Erythroblast (primary cell): ENCODE measurements at regions not wholly inside any gene's neighbourhood (a gene's known extent, or its start where the extent isn't known, plus 50 kb on each side); places are given as distances from the start of the nearest gene placed in this dataset.

Experiments
- DNase-seq, 2 experiments: peaks; one replicate each; lab custom pipeline; 2025; lab: John Stamatoyannopoulos, UW
- GATA1 ChIP-seq: IDR thresholded peaks from 2 replicates; pipeline ENCODE4 v1.6.1; 2011; ENCODE audit warnings: low read depth, mild to moderate bottlenecking, control low read depth, low read length, moderate library complexity
- POLR2A ChIP-seq: IDR thresholded peaks from 2 replicates; pipeline ENCODE4 v1.6.1; 2011; ENCODE audit warnings: mild to moderate bottlenecking, low read length

DNA sequence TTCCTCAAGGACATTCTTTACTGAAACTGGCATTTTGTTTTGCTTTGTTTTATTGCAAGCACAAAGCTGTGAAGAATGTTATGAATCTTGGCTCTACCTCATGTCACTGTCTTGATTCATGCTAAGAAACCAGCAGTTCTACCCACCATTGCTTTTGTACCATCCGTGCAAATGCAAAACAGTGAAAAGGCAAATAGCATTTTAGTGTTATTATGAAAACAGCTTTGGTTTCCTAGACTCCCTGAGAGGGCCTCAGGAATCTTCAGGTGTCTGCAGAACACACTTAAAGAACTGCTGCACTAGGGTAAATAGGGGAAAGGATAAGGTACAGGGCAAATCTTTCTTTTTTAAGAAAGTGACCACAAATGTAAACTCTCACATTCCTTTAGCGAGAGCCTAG lies 318.9 kb downstream of the AHR start:
- no peak for DNase-seq
- no peak for TF ChIP-seq POLR2A
- no peak for TF ChIP-seq GATA1

DNA sequence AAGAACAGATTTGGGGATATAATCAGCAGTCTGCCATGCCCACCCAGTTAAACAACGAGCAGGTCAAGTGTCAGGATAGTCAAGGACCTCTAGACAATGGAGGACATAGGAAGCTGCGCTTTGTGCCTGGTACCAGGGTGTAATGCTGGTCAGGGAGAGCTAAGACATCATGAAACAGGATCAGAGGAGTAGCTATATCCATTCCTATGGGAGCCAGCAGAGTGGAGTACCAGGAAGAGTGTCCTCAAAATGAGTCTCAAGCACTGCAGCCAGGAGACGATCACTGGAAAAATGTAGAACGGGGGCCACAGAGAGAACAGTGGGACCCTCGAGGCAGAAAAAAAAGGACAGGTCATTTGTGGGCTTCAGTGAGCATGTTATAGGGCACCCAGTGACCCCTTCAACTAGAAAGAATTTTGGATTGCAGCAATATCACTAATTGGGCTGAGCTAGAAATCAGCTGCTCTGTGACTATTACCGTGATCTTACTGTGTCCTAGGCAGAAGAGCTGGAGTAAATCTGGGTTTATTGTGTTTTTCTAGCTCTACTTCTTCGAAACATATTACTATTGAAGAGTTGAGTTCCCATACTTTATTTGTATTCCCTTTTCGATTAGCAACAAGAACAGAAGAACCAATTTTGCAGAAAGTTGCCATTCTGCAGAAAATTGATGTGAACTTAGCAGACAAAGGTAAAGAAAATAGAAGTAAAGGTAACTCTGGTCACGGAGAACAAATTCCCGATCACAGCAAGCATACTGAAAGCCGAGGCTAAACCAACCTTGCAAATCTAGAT lies 319.6 kb downstream of the AHR start:
- no peak for DNase-seq

DNA sequence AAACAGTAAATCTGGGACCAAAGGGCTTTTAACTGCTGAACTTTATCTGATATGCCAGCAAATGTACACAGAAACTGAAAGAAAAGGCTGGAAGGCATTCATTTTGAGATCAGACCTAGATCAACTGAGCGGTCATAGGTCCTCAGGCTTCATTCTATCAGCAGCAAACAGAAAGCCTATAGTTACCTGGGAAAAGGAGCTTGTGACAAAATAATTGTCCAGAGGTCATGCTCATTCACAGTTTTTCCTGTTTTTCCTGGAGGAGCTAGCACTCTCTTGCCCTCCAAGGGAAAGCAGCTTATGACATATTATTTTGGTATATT lies 320.2 kb downstream of the AHR start:
- DNase-seq = no peak
- no peak for TF ChIP-seq GATA1
- TF ChIP-seq POLR2A = no peak

More for the DNA sequence above, 319.6 kb downstream of the AHR start:
- TF ChIP-seq GATA1 = no peak
- no peak for TF ChIP-seq POLR2A

DNA sequence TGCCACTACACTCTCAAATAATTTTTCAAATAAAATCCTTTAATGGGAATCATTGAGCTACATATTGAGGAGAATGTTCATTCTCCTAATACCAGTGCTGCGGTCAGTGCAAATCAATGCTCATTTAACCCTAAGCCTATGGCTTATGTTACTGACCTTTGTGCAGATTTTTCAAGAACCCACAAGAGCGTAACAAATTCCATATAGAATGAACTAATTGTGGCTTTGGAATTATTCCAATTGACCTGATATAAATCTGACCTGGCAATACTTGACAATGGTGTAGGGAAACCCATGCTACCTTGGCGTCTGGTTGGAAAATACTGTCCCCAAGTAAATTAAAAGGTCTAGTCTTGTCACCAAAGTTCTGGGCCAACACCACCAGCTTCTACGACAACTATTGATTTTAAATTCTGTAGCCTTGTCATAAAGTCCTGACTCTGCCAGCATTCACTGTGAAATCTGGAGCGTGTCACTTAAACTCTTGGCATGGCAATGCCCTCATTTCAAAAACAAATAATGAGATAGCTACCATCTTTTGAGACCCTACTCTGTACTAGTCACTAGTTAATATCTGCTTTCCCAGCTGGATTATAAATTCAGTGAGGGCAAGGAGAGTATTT lies 320.9 kb downstream of the AHR start:
- DNase-seq = no peak
- no peak for TF ChIP-seq GATA1
- no peak for TF ChIP-seq POLR2A

DNA sequence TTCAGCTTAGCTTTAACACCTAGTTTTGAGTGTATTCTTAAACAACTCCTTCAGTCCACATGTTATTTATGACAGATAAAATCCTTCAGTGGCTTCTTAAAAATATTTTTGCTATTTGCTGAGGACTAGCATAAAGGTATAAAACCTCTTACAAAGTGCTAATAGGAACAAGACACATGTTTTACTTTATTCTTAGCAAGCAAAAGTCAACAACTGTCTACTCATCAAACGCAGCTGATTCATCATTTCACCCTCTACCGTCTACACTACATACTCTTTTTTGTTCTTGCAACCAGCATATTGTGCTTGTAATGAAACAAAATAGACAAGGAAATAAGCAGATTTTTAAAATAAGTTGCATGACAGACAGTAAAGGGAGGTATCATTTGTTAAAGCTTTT lies 319.7 kb downstream of the SNX13 start:
- no peak for TF ChIP-seq POLR2A
- TF ChIP-seq GATA1 = no peak
- DNase-seq = no peak

DNA sequence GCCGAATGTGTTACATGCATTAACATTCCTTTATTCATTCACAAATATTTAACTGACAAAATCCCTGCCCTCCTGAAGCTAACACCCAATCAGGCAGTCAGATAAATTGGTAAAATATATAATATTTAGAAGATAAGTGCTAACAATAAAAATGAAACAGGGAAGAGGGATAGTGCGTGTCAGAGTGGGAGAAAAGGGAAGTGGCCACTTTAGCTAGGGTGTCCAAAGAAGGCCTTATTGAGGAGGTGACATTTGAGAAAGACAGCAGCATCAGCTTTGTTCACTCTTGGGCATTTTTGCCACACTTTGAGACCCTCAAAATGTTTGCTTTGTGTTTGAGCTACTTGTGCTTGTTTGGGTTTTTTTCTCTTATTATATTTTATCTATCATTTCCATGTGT lies 317.8 kb downstream of the SNX13 start:
- TF ChIP-seq GATA1 (no peak), POLR2A (no peak)
- DNase-seq = no peak

DNA sequence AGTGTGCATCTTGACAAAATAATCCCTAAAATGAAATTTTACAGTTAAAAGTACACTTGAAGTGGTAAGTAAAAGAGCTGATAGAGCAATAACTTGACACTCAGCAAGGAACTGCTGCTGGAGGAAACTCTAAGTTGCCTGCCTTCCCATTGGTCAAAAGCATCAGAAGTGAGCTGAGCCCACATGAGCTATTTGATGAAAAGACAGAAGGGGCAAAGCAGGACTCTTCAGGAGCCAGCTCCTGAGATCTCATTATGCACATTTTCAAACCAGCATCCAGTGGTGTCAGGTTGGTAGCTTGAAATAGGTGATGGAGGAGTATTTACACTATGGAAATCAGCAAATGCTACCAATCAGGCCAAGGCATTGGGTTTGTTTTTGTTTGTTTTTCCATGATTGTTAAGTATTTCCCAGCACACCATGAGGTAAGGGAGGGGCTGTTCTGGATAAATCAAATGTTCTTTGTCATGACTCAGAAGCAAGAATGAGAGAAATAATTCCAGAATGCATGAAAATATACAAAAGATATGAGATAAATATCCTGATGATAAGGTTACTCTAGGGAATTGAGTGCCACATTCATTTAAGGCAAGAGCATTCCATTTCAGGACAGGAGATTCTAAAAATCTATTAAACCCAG lies 316.6 kb downstream of the SNX13 start:
- no peak for DNase-seq

DNA sequence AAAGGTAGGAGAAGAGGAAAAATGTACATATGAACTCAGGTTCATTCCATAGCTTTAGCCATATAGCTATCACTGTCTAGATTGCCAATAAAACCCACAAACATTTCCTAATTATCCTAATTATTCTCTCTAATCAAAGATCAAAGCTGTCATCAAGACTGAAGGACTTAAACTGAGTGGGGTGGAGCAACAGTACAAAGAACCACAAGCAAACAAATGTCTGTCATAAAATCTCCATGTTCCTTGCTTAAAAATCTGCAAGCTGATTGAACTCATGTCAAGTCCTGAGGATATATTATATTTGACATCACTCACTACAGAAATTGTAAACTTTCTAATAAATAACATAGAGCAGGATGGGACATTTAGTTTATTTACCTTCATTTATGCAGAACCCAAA lies 315.9 kb downstream of the SNX13 start:
- no peak for DNase-seq

More for the DNA sequence above, 316.6 kb downstream of the SNX13 start:
- TF ChIP-seq GATA1 (no peak), POLR2A (no peak)

DNA sequence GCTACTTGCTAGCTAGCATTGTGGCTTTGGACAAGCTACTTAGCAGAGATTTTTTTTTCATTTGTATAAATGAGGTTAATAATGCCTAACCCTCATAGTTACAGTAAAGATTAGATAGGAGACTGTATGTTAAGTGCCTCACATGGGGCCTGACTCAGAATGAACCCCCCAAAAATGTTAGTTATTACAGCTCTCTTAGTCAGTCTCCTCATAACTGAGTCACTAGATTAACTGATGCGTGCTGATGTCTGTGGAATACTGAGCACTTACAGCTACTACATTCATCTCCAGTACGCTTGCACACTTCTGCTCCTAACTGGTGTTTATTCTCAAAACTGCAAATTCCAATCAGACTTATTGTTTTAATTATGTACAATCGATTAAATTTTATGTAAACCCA lies 315.3 kb downstream of the SNX13 start:
- DNase-seq = no peak
- TF ChIP-seq GATA1 (no peak), POLR2A (no peak)

More for the DNA sequence above, 315.9 kb downstream of the SNX13 start:
- no peak for TF ChIP-seq GATA1
- TF ChIP-seq POLR2A = no peak

DNA sequence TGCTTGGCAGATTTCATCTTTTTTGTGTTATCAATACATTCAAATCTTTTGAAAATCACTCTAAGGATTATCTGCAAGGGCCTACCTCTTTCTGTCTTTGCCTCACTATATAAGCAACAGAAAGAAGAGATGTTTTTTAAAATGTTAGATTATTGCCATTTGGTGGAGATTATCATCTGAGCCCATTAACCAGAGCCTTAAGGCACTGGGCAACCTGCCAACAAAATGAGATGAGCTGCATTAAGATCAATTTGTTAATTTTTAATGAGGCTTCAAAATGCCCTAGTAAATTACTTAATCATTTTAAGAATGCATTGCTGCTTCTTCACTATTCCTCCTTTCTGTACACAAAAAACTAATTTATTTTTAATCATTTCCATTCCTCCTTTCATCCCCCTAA lies 314.1 kb downstream of the SNX13 start:
- TF ChIP-seq POLR2A = no peak
- TF ChIP-seq GATA1 = no peak
- no peak for DNase-seq

DNA sequence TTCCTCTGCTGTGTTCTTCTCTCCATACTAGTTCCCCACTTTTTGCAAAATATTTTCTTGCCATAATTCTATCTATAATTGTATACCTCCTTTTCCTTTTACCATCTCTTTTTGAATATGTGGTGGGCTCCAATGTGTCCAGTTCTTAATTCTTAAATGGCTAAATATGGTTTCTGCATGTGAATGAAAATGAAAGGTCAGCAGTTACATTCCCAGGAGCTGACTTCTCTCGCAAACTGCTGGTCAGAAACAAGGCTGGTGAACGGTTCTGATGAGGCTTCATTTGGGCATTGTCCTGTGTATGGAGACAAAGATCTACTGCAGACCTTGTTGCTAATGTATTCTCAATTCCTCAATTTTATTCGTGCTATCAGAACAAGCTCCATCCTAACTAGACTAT lies 309.2 kb downstream of the SNX13 start:
- DNase-seq = no peak
- TF ChIP-seq POLR2A (no peak), GATA1 (no peak)

DNA sequence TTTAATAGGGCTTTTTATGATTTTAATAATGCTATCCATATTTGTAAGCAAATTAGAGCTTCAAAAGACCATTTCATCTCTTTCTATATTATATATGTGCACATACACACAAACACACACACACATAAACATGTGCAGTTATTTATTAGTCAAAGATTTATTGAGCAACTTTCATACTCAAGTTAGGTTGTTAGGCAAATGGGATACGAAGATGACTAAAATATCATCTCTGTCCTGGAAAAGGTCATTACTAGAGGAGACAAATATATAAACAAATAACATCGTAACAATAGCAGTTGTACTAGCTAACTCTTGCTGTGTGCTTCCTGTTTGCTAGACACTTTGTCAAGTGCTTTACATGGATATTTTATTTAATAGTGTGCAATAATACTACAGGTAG lies 307.9 kb downstream of the SNX13 start:
- TF ChIP-seq GATA1 = no peak
- no peak for TF ChIP-seq POLR2A
- no peak for DNase-seq

DNA sequence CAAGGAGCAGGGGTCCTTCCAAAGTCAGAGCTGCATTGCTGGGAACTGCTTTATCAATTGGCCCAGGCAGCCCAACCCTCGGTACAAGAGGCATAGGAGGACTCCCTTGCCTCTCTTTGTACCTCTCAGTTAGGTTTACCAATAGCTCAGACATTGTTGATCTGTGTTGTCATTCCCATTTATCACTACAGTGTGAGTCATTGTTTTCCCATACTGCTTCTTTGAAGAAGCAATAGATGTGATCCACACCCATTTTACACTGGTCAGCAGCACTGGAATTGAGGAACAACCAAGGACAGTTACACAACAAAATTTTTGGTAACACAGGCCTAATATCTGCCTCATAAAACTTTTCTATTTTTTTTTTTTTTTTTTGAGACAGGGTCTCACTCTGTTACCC lies 307.2 kb downstream of the SNX13 start:
- no peak for DNase-seq
- TF ChIP-seq GATA1 (no peak), POLR2A (no peak)

DNA sequence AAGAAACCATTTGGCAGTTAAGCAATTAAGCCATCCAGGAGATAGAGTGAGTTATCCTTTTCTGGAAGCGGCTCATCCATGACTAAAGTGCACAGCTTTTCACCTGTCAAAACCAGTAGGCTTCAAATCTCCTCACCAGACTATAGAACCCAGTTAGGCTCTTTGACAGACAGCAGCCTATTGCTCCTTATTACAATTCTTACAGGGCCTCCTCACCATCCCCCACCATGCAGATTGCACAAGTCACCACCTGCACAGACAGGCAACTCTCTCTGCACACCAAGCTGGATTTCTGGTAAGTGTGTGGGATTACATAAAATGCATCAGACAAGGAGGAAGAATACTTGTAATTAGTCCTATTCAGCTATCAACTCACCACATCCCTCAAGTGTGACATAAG lies 301.6 kb downstream of the SNX13 start:
- no peak for DNase-seq
- TF ChIP-seq GATA1 (no peak), POLR2A (no peak)
